NOMO-1 treated with DMSO at 0.1 percent for 48 hours (cell line): ENCODE measurements at regions not wholly inside any gene's neighbourhood (a gene's known extent, or its start where the extent isn't known, plus 50 kb on each side); places are given as distances from the start of the nearest gene placed in this dataset.

ENCODE experiments used
- DNase-seq: peaks from one replicate; lab custom pipeline; 2025; ENCODE audit not compliant: unreplicated experiment; lab: John Stamatoyannopoulos, UW

GRCh38 chr13:38519229-38519911, 167.5 kb upstream of the FREM2 start:
- no peak for DNase-seq

GRCh38 chr13:38520041-38520440, 166.8 kb upstream of the FREM2 start:
- DNase-seq, result no peak

GRCh38 chr13:38527140-38527539, 159.7 kb upstream of the FREM2 start:
- DNase-seq, result no peak

- no peak for DNase-seq
Measured at GRCh38 chr13:38528986-38529385, 157.9 kb upstream of the FREM2 start.

- no peak for DNase-seq
Measured at GRCh38 chr13:38530492-38530891, 156.4 kb upstream of the FREM2 start.

- DNase-seq, result no peak
Measured at GRCh38 chr13:38535261-38535660, 151.6 kb upstream of the FREM2 start.

- DNase-seq, result no peak
Measured at GRCh38 chr13:38537051-38537450, 149.8 kb upstream of the FREM2 start.

GRCh38 chr13:38538422-38538821, 148.5 kb upstream of the FREM2 start:
- DNase-seq, result no peak

GRCh38 chr13:38539632-38540031, 147.2 kb upstream of the FREM2 start:
- DNase-seq, result no peak

GRCh38 chr13:38542601-38543000, 144.3 kb upstream of the FREM2 start:
- no peak for DNase-seq

GRCh38 chr13:38543561-38543960, 143.3 kb upstream of the FREM2 start:
- DNase-seq, result no peak

GRCh38 chr13:38563739-38564138, 123.1 kb upstream of the FREM2 start:
- DNase-seq, result no peak

GRCh38 chr13:38564256-38565150, 122.4 kb upstream of the FREM2 start:
- DNase-seq, result no peak

- no peak for DNase-seq
Measured at GRCh38 chr13:38566023-38566422, 120.9 kb upstream of the FREM2 start.

GRCh38 chr13:38566519-38566918, 120.4 kb upstream of the FREM2 start:
- no peak for DNase-seq

GRCh38 chr13:38570706-38571105, 116.2 kb upstream of the FREM2 start:
- no peak for DNase-seq

GRCh38 chr13:38575427-38575826, 111.5 kb upstream of the FREM2 start:
- DNase-seq, result no peak

- no peak for DNase-seq
Measured at GRCh38 chr13:38577048-38577447, 109.8 kb upstream of the FREM2 start.

GRCh38 chr13:38582133-38582532, 104.7 kb upstream of the FREM2 start:
- DNase-seq, result peak; percentile 21

GRCh38 chr13:38590230-38590629, 96.6 kb upstream of the FREM2 start:
- DNase-seq, result no peak

- no peak for DNase-seq
Measured at GRCh38 chr13:38590796-38591507, 95.9 kb upstream of the FREM2 start.

GRCh38 chr13:38602266-38602665, 84.6 kb upstream of the FREM2 start:
- no peak for DNase-seq
